ENCODE measurements at regions not wholly inside any gene's neighbourhood (a gene's known extent, or its start where the extent isn't known, plus 50 kb on each side); places are given as distances from the start of the nearest gene placed in this dataset.

GRCh38 chr5:154631141-154631540 is 124.0 kb upstream of the LARP1 start:
- no peak for TF ChIP-seq CTCF (conservative IDR thresholded peaks at IDR 0.05; ENCODE audit: control insufficient read depth, insufficient read depth, low read depth, low read length)
- no peak for DNase-seq (ENCODE audit: low read depth)
- no peak overlapping the region for H3K4me3 ChIP-seq (ENCODE audit: control insufficient read depth, low read depth, low read length)

GRCh38 chr5:154630410-154630809 is 124.8 kb upstream of the LARP1 start:
- no peak for DNase-seq (ENCODE audit: low read depth)
- TF ChIP-seq CTCF (conservative IDR thresholded peaks at IDR 0.05; ENCODE audit: control insufficient read depth, insufficient read depth, low read depth, low read length) = no peak
- no peak overlapping the region for H3K4me3 ChIP-seq (ENCODE audit: control insufficient read depth, low read depth, low read length)

GRCh38 chr5:154628685-154629084 is 126.5 kb upstream of the LARP1 start:
- no peak overlapping the region for H3K4me3 ChIP-seq (ENCODE audit: control insufficient read depth, low read depth, low read length)
- no peak for DNase-seq (ENCODE audit: low read depth)
- TF ChIP-seq CTCF (conservative IDR thresholded peaks at IDR 0.05; ENCODE audit: control insufficient read depth, insufficient read depth, low read depth, low read length) = no peak

- H3K4me3 ChIP-seq (ENCODE audit: control insufficient read depth, low read depth, low read length) = no peak overlapping the region
- no peak for TF ChIP-seq CTCF (conservative IDR thresholded peaks at IDR 0.05; ENCODE audit: control insufficient read depth, insufficient read depth, low read depth, low read length)
- peak; percentile 67 for DNase-seq (ENCODE audit: low read depth)
These were observed 127.2 kb upstream of the LARP1 start for GRCh38 chr5:154627698-154628678.

GRCh38 chr5:154626876-154627557 is 128.2 kb upstream of the LARP1 start:
- no peak overlapping the region for H3K4me3 ChIP-seq (ENCODE audit: control insufficient read depth, low read depth, low read length)
- TF ChIP-seq CTCF (conservative IDR thresholded peaks at IDR 0.05; ENCODE audit: control insufficient read depth, insufficient read depth, low read depth, low read length) = no peak

GRCh38 chr5:154625031-154625430 is 130.1 kb upstream of the LARP1 start:
- no peak for DNase-seq (ENCODE audit: low read depth)
- no peak for TF ChIP-seq CTCF (conservative IDR thresholded peaks at IDR 0.05; ENCODE audit: control insufficient read depth, insufficient read depth, low read depth, low read length)
- H3K4me3 ChIP-seq (ENCODE audit: control insufficient read depth, low read depth, low read length) = no peak overlapping the region

More at GRCh38 chr5:154626876-154627557, 128.2 kb upstream of the LARP1 start:
- no peak for DNase-seq (ENCODE audit: low read depth)
